HCT116 (cell line): ENCODE measurements at regions not wholly inside any gene's neighbourhood (a gene's known extent, or its start where the extent isn't known, plus 50 kb on each side); places are given as distances from the start of the nearest gene placed in this dataset.
"Not testable (repeated sequence)": the region's sequence is repeated elsewhere in the genome, so short reads cannot be mapped to it uniquely, and the experiment has no call there.

Experiments used
- ATAC-seq: fragments of 200-7000 bp; cut with Tn5 transposase; 2 replicates; pipeline ENCODE4 v1.9.1; 2020; ENCODE audit warnings: mild to moderate bottlenecking, moderate library complexity
- BruUV-seq: library from RNA; stranded (reverse); fragments of 400-500 nt; replicated peaks from 2 replicates; lab custom pipeline; 2021; lab: Mats Ljungman, UMichigan
- CTCF ChIA-PET: fragments of 300-600 bp; sonication (Branson Sonifier 250); formaldehyde crosslinking; loops from one replicate; lab custom pipeline; 2021; ENCODE audit warnings: antibody characterized with exemption; lab: Charles Lee
- POLR2A ChIA-PET: fragments of 300-600, 350-600 bp; sonication (Branson Sonifier 250); formaldehyde crosslinking; loops from one replicate; lab custom pipeline; 2021; ENCODE audit warnings: antibody characterized with exemption; lab: Charles Lee
- RAD21 ChIA-PET, 2 experiments: fragments of 300-600 bp; sonication (Branson Sonifier 250); formaldehyde crosslinking; loops; one replicate each; lab custom pipeline; 2023; ENCODE audit warnings: low total read pairs in 2 of 2; ENCODE audit not compliant: uncharacterized antibody in 2 of 2, unreplicated experiment in 2 of 2, low non-redundant PET in 1 of 2; lab: Charles Lee
- DNase-seq: peaks from one replicate; pipeline ENCODE4 v3.0.0-alpha.2; 2010; ENCODE audit warnings: low read depth, low spot score
- H2AFZ ChIP-seq: fragments of 200-600 bp; shearing (Covaris generic), sonication (generic); 2 replicates; pipeline ENCODE4 v1.6.1; 2017; ENCODE audit warnings: low read depth, mixed run types, mixed read lengths, antibody characterized with exemption, low read length; ENCODE audit not compliant: poor library complexity, severe bottlenecking
- H3K27ac ChIP-seq: 2 replicates; pipeline ENCODE4 v1.5.1; 2012; ENCODE audit warnings: low read depth, low read length
- H3K27me3 ChIP-seq: fragments of 200-600 bp; sonication (generic); 2 replicates; pipeline ENCODE4 v1.6.1; 2016; ENCODE audit warnings: mixed run types, low read length, mixed read lengths; ENCODE audit not compliant: insufficient read depth
- H3K36me3 ChIP-seq, 2 experiments: fragments of 200-500 bp in 1 of 2; fragments of 200-600 bp in 1 of 2; sonication (Bioruptor generic) in 1 of 2; sonication (generic) in 1 of 2; 2 replicates each; pipeline versions ENCODE4 v1.5.1 to v1.6.1; 2014 to 2016; ENCODE audit warnings: low read length in 2 of 2, inconsistent platforms in 1 of 2, mixed read lengths in 1 of 2, mixed run types in 1 of 2; ENCODE audit not compliant: insufficient read depth in 2 of 2, control insufficient read depth in 1 of 2
- H3K4me1 ChIP-seq, 2 experiments: fragments of 200-600 bp in 1 of 2; sonication (generic) in 1 of 2; 2 replicates each; pipeline versions ENCODE4 v1.5.1 to v1.6.1; 2012 to 2017; ENCODE audit warnings: low read length in 2 of 2, inconsistent platforms in 1 of 2, mild to moderate bottlenecking in 1 of 2, mixed read lengths in 1 of 2, mixed run types in 1 of 2, moderate library complexity in 1 of 2; ENCODE audit not compliant: insufficient read depth in 2 of 2, control insufficient read depth in 1 of 2
- H3K4me2 ChIP-seq: fragments of 200-600 bp; sonication (generic); 2 replicates; pipeline ENCODE4 v1.6.1; 2017; ENCODE audit warnings: mixed run types, low read length, mixed read lengths
- H3K4me3 ChIP-seq, 2 experiments: fragments of 200-600 bp in 1 of 2; sonication (generic) in 1 of 2; replicated peaks in 1 of 2; 2 replicates each; pipeline ENCODE4 v1.5.1; 2011 to 2016; ENCODE audit warnings: low read length in 2 of 2, control low read depth in 1 of 2, low read depth in 1 of 2, mild to moderate bottlenecking in 1 of 2, mixed read lengths in 1 of 2, mixed run types in 1 of 2
- H3K79me2 ChIP-seq: fragments of 200-600 bp; sonication (generic); 2 replicates; pipeline ENCODE4 v1.6.1; 2017; ENCODE audit warnings: mild to moderate bottlenecking, mixed run types, low read length, moderate library complexity, mixed read lengths; ENCODE audit not compliant: insufficient read depth
- H3K9ac ChIP-seq: fragments of 200-600 bp; sonication (generic); 2 replicates; pipeline ENCODE4 v1.6.1; 2016; ENCODE audit warnings: low read length, mixed read lengths
- H3K9me2 ChIP-seq: fragments of 200-600 bp; sonication (generic), shearing (Covaris generic); 2 replicates; pipeline ENCODE4 v1.6.1; 2017; ENCODE audit warnings: mixed run types, mild to moderate bottlenecking, moderate library complexity; ENCODE audit not compliant: insufficient read depth
- H3K9me3 ChIP-seq, 2 experiments: fragments of 200-500 bp in 1 of 2; fragments of 200-600 bp in 1 of 2; sonication (Bioruptor generic) in 1 of 2; sonication (generic) in 1 of 2; 2 replicates each; pipeline ENCODE4 v1.6.1; 2014 to 2017; ENCODE audit warnings: low read length in 2 of 2, mixed read lengths in 2 of 2, inconsistent platforms in 1 of 2, low read depth in 1 of 2, mild to moderate bottlenecking in 1 of 2, mixed run types in 1 of 2, moderate library complexity in 1 of 2; ENCODE audit not compliant: control insufficient read depth in 1 of 2, insufficient read depth in 1 of 2
- H4K20me1 ChIP-seq: fragments of 200-600 bp; sonication (generic), shearing (Covaris generic); 2 replicates; pipeline ENCODE4 v1.6.1; 2017; ENCODE audit warnings: mixed run types, mild to moderate bottlenecking, moderate library complexity; ENCODE audit not compliant: insufficient read depth
- CBX3 ChIP-seq: IDR thresholded peaks from 2 replicates; pipeline ENCODE4 v1.6.1; 2012; ENCODE audit warnings: low read depth
- EGR1 ChIP-seq: IDR thresholded peaks from 2 replicates; pipeline ENCODE4 v1.6.1; 2012; ENCODE audit warnings: low read depth
- ELF1 ChIP-seq: IDR thresholded peaks from 2 replicates; pipeline ENCODE4 v1.6.1; 2012; ENCODE audit warnings: low read depth, borderline replicate concordance
- EZH2 ChIP-seq: fragments of 200-600 bp; sonication (generic); IDR thresholded peaks from 2 replicates; pipeline ENCODE4 v1.6.1; 2017; ENCODE audit warnings: antibody characterized with exemption, mixed run types
- FOSL1 ChIP-seq: IDR thresholded peaks from 2 replicates; pipeline ENCODE4 v1.6.1; 2012; ENCODE audit warnings: low read depth
- POLR2AphosphoS5 ChIP-seq: IDR thresholded peaks from 2 replicates; pipeline ENCODE4 v1.6.1; 2011; ENCODE audit warnings: mild to moderate bottlenecking, low read depth, low read length, moderate library complexity
- REST ChIP-seq: IDR thresholded peaks from 2 replicates; pipeline ENCODE4 v1.6.1; 2012; ENCODE audit warnings: low read depth
- ZFX ChIP-seq: fragments of 450-650 bp; IDR thresholded peaks from 2 replicates; pipeline ENCODE4 v1.6.1; 2017
- intact Hi-C: fragments of 100-400 bp; cut with micrococcal nuclease; formaldehyde crosslinking; loops from 2 replicates; pipeline ENCODE4 v1.10.0; 2022
- TF ChIP-seq, protein P1 (sequence below): IDR thresholded peaks from 2 replicates; pipeline ENCODE4 v1.6.1; 2012
- TF ChIP-seq, protein P2 (sequence below), 3 experiments: fragments of 200-600 bp in 1 of 3; sonication (generic) in 1 of 3; IDR thresholded peaks in 2 of 3; conservative IDR thresholded peaks in 1 of 3; 2 replicates each; pipeline ENCODE4 v1.5.1; 2012 to 2017; ENCODE audit warnings: low read depth in 2 of 3, low read length in 2 of 3, antibody characterized with exemption in 1 of 3, borderline replicate concordance in 1 of 3, control low read depth in 1 of 3, mild to moderate bottlenecking in 1 of 3, mixed read lengths in 1 of 3, mixed run types in 1 of 3, moderate library complexity in 1 of 3; ENCODE audit not compliant: insufficient read depth in 1 of 3
- TF ChIP-seq, protein P3 (sequence below): IDR thresholded peaks from 2 replicates; pipeline ENCODE4 v1.6.1; 2011; ENCODE audit warnings: mild to moderate bottlenecking, low read length, moderate library complexity; ENCODE audit not compliant: insufficient replicate concordance; ENCODE audit errors: extremely low read depth

GRCh38 chr3:178112134-178112533 lies 424.1 kb upstream of the KCNMB2 start:
- Histone ChIP-seq H2AFZ (peak overlapping the region; percentile 37), H4K20me1 (no peaks in the 10 kb centered on the region), H3K4me1 (no peaks in the 10 kb centered on the region), H3K9me2 (no peaks in the 10 kb centered on the region), H3K9ac (no peak overlapping the region), H3K4me2 (no peak overlapping the region), H3K36me3 (no peaks in the 10 kb centered on the region), H3K27ac (no peak overlapping the region), H3K27me3 (no peaks in the 10 kb centered on the region), H3K9me3 (no peaks in the 10 kb centered on the region), H3K79me2 (no peaks in the 10 kb centered on the region), H3K4me3 (no peak overlapping the region)
- intact Hi-C loops: no loop called here
- BruUV-seq: no TSS peak
- ChIA-PET POLR2A (no interaction called here), CTCF (no interaction called here), RAD21 (no interaction called here)
- DNase-seq (no peak), ATAC-seq (peak; percentile 70; the same call in 1 of the 2 replicates)
- TF ChIP-seq POLR2AphosphoS5 (no peak), REST (no peak), FOSL1 (no peak), ZFX (no peak), ELF1 (no peak), CBX3 (no peak), EZH2 (no peak), EGR1 (no peak)
- TF ChIP-seq, protein P1, sequence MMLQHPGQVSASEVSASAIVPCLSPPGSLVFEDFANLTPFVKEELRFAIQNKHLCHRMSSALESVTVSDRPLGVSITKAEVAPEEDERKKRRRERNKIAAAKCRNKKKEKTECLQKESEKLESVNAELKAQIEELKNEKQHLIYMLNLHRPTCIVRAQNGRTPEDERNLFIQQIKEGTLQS: no peak
- TF ChIP-seq, protein P2, sequence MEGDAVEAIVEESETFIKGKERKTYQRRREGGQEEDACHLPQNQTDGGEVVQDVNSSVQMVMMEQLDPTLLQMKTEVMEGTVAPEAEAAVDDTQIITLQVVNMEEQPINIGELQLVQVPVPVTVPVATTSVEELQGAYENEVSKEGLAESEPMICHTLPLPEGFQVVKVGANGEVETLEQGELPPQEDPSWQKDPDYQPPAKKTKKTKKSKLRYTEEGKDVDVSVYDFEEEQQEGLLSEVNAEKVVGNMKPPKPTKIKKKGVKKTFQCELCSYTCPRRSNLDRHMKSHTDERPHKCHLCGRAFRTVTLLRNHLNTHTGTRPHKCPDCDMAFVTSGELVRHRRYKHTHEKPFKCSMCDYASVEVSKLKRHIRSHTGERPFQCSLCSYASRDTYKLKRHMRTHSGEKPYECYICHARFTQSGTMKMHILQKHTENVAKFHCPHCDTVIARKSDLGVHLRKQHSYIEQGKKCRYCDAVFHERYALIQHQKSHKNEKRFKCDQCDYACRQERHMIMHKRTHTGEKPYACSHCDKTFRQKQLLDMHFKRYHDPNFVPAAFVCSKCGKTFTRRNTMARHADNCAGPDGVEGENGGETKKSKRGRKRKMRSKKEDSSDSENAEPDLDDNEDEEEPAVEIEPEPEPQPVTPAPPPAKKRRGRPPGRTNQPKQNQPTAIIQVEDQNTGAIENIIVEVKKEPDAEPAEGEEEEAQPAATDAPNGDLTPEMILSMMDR (IDR thresholded peaks at IDR 0.05 in 2 of 3, conservative IDR thresholded peaks at IDR 0.05 in 1 of 3; ENCODE audit: borderline replicate concordance in 1 of 3, insufficient read depth in 1 of 3, low read depth in 2 of 3, low read length in 2 of 3): no peak
- TF ChIP-seq, protein P3, sequence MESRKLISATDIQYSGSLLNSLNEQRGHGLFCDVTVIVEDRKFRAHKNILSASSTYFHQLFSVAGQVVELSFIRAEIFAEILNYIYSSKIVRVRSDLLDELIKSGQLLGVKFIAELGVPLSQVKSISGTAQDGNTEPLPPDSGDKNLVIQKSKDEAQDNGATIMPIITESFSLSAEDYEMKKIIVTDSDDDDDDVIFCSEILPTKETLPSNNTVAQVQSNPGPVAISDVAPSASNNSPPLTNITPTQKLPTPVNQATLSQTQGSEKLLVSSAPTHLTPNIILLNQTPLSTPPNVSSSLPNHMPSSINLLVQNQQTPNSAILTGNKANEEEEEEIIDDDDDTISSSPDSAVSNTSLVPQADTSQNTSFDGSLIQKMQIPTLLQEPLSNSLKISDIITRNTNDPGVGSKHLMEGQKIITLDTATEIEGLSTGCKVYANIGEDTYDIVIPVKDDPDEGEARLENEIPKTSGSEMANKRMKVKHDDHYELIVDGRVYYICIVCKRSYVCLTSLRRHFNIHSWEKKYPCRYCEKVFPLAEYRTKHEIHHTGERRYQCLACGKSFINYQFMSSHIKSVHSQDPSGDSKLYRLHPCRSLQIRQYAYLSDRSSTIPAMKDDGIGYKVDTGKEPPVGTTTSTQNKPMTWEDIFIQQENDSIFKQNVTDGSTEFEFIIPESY: no peak

DNA sequence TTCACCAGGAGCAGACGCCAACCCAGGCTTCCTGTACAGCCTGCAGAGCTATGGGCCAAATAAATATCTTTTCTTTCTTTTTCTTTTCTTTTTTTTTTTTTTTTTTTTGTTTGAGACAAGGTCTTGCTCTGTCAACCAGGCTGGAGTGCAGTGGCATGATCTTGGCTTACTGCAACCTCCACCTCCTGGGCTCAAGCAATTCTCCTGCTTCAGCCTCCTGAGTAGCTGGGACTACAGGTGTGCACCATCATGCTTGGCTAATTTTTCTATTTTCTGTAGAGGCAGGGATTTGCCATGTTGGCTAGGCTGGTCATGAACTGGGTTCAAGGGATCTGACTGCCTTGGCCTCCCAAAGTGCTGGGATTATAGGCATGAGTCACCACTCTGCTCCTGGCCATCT lies 423.7 kb upstream of the KCNMB2 start:
- intact Hi-C loops, H3K4me3 ChIP-seq, POLR2A ChIA-PET, H3K79me2 ChIP-seq, DNase-seq, H3K9me2 ChIP-seq, H3K36me3 ChIP-seq, CTCF ChIA-PET, RAD21 ChIA-PET, H4K20me1 ChIP-seq, H3K9me3 ChIP-seq, H3K4me1 ChIP-seq, H3K4me2 ChIP-seq, BruUV-seq, H3K27me3 ChIP-seq, H3K27ac ChIP-seq, H3K9ac ChIP-seq: not testable (repeated sequence)
- ATAC-seq: peak; percentile 17; the same call in 1 of the 2 replicates
- H2AFZ ChIP-seq: peak overlapping the region; percentile 37
